ENCODE measurements at regions not wholly inside any gene's neighbourhood (a gene's known extent, or its start where the extent isn't known, plus 50 kb on each side); places are given as distances from the start of the nearest gene placed in this dataset.

DNA sequence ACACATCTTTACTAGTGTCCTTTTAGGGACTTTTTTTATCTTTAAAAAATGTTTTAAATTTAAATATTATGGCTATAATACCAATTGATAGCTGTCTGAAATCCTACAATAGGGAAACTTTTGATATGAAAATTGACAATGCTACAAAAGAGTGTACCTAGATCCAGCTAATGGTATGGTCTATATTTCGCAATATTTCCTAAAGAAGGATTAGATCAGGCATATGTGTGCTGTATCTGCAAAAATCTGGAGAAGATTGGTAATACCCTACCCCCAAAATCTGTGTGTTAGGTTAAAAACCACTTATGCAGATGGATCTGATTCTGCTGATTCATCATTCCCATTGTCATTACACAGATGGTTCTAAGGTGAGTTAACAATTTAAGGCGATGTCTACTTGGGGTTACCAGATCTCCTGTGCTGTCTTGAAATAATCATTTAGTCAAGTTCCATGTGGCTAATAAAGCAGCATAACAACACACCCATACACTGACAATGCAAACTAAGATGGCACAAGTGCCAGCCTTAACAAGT lies 137.1 kb downstream of the GASK1B start:
- TF ChIP-seq CTCF (IDR thresholded peaks at IDR 0.05; ENCODE audit: insufficient read depth, low read length): no peak
- no peak for TF ChIP-seq GABPA (IDR thresholded peaks at IDR 0.05; ENCODE audit: low read depth)
- no peak for TF ChIP-seq REST (IDR thresholded peaks at IDR 0.05; ENCODE audit: insufficient replicate concordance, low read depth)

Data from HL-60 (cell line).